DND-41 (cell line): ENCODE measurements at regions not wholly inside any gene's neighbourhood (a gene's known extent, or its start where the extent isn't known, plus 50 kb on each side); places are given as distances from the start of the nearest gene placed in this dataset.
A peak's percentile ranks its signal among the peaks of the same experiment; 100 is the strongest.

ENCODE experiments used
- ATAC-seq: fragments of 200-7000 bp; cut with Tn5 transposase; 3 replicates; pipeline ENCODE4 v1.9.1; 2021; ENCODE audit warnings: low read depth; ENCODE audit not compliant: insufficient read depth
- DNase-seq: peaks from one replicate; pipeline ENCODE4 v3.0.0-alpha.2; 2020
- H2AFZ ChIP-seq: 2 replicates; pipeline ENCODE4 v1.6.0; 2012; ENCODE audit warnings: low read depth, low read length
- H3K27ac ChIP-seq: 2 replicates; pipeline ENCODE4 v1.5.1; 2012; ENCODE audit warnings: low read length, inconsistent platforms
- H3K27me3 ChIP-seq: fragments of 200-600 bp; sonication (generic); 2 replicates; pipeline ENCODE4 v1.6.0; 2012; ENCODE audit warnings: low read length, mild to moderate bottlenecking, inconsistent platforms; ENCODE audit not compliant: insufficient read depth, poor library complexity
- H3K36me3 ChIP-seq: 2 replicates; pipeline ENCODE4 v1.5.1; 2012; ENCODE audit warnings: low read length, inconsistent platforms; ENCODE audit not compliant: insufficient read depth
- H3K4me1 ChIP-seq: 2 replicates; pipeline ENCODE4 v1.5.1; 2012; ENCODE audit warnings: mild to moderate bottlenecking, low read length; ENCODE audit not compliant: insufficient read depth
- H3K4me2 ChIP-seq: 2 replicates; pipeline ENCODE4 v1.6.0; 2012; ENCODE audit warnings: mild to moderate bottlenecking, moderate library complexity, low read length, inconsistent platforms; ENCODE audit not compliant: insufficient read depth
- H3K4me3 ChIP-seq, 2 experiments: fragments of 200-600 bp in 1 of 2; shearing (Covaris generic) in 1 of 2; 2 replicates each; pipeline ENCODE4 v1.5.1; 2012 to 2016; ENCODE audit warnings: inconsistent platforms in 2 of 2, low read length in 2 of 2, mild to moderate bottlenecking in 2 of 2, low read depth in 1 of 2, moderate library complexity in 1 of 2
- H3K79me2 ChIP-seq: 2 replicates; pipeline ENCODE4 v1.6.0; 2012; ENCODE audit warnings: low read length, inconsistent platforms; ENCODE audit not compliant: insufficient read depth
- H3K9ac ChIP-seq: 2 replicates; pipeline ENCODE4 v1.6.0; 2012; ENCODE audit warnings: low read depth, mild to moderate bottlenecking, inconsistent platforms, low read length, moderate library complexity
- H3K9me3 ChIP-seq: 2 replicates; pipeline ENCODE4 v1.5.1; 2012; ENCODE audit warnings: low read length, moderate library complexity, mild to moderate bottlenecking, inconsistent platforms; ENCODE audit not compliant: insufficient read depth, severe bottlenecking
- H4K20me1 ChIP-seq: 2 replicates; pipeline ENCODE4 v1.6.0; 2012; ENCODE audit warnings: low read length; ENCODE audit not compliant: insufficient read depth
- CTCF ChIP-seq: IDR thresholded peaks from 2 replicates; pipeline ENCODE4 v1.5.1; 2012; ENCODE audit warnings: borderline replicate concordance, low read length, moderate library complexity, mild to moderate bottlenecking; ENCODE audit not compliant: poor library complexity, severe bottlenecking; ENCODE audit errors: extremely low read depth
- EZH2 ChIP-seq: IDR thresholded peaks from 3 replicates; pipeline ENCODE4 v1.6.1; 2012; ENCODE audit warnings: borderline replicate concordance, low read depth, mild to moderate bottlenecking, moderate library complexity, low read length, inconsistent platforms; ENCODE audit not compliant: severe bottlenecking

DNA sequence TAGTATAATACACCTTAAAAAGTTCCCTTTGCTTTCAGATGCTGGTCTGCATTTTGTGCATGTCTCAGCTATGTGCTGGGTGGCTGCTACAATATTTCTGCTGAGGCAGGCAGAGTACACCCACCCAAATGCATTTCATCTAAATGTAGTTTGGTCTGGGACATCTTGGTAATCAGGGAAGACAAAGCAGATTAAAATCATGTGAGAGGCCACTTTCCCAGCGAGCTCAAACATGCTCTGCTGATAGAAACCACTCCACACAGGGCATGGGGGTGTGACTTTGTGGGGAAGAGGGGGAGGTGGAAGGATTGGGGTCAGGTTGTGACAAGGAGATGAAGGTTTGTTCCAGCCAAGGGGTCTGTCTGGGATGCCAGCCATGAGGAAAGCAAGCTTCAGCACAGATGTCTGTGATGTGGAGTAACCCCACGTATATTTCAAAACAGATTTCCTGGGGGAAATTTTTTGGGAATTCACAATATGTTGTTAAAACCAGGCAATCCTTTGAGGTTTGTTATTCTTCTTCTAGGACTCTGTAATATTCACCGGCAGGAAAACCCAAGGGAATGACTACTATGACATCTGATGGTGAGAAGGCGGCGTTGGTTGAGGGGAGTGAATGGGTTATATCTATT lies 255.1 kb upstream of the FGGY start:
- H3K27ac ChIP-seq: no peak overlapping the region
- no peak overlapping the region for H3K9ac ChIP-seq
- H4K20me1 ChIP-seq: no peaks in the 10 kb centered on the region
- no peak overlapping the region for H3K4me3 ChIP-seq
- peaks cover 35% of the 10 kb centered on the region for H3K4me1 ChIP-seq
- TF ChIP-seq EZH2 (no peak), CTCF (no peak)
- peak; percentile 26 for DNase-seq
- no peaks in the 10 kb centered on the region for H3K36me3 ChIP-seq
- no peak overlapping the region for H2AFZ ChIP-seq
- ATAC-seq: no peak
- no peaks in the 10 kb centered on the region for H3K27me3 ChIP-seq
- H3K4me2 ChIP-seq: no peak overlapping the region
- H3K79me2 ChIP-seq: no peaks in the 10 kb centered on the region
- no peaks in the 10 kb centered on the region for H3K9me3 ChIP-seq

DNA sequence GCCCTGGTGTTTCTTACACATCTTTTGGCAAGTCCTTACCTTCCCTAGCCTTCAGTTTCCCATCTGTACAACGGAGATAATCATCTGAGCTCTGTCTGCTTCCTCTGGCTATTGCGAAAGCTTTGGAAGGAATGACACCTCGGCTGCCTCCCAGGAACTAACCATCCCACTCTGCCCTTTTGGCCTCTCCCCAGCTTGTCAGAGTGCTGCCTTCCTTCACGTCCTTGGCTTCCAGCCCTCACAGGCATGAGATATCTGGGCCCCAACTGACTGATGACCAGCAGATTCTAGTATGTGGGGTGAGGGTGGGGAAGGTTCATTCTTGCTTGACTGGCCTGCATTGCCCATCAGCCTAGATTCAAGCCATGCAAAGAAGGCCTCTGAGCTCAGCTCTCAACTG lies 253.1 kb upstream of the FGGY start:
- peaks cover 46% of the 10 kb centered on the region for H3K4me1 ChIP-seq
- TF ChIP-seq CTCF (no peak), EZH2 (no peak)
- H4K20me1 ChIP-seq: no peaks in the 10 kb centered on the region
- no peak overlapping the region for H3K4me3 ChIP-seq
- peak overlapping the region; percentile 49; the same call in 1 of the 2 replicates for H3K27ac ChIP-seq
- no peak overlapping the region for H2AFZ ChIP-seq
- no peaks in the 10 kb centered on the region for H3K9me3 ChIP-seq
- H3K27me3 ChIP-seq: no peaks in the 10 kb centered on the region
- DNase-seq (no peak), ATAC-seq (no peak)
- no peak overlapping the region for H3K4me2 ChIP-seq
- no peaks in the 10 kb centered on the region for H3K79me2 ChIP-seq
- no peaks in the 10 kb centered on the region for H3K36me3 ChIP-seq
- H3K9ac ChIP-seq: no peak overlapping the region

- Histone ChIP-seq H3K27ac (peak overlapping the region; percentile 53), H2AFZ (no peak overlapping the region), H3K27me3 (no peaks in the 10 kb centered on the region), H3K9ac (no peak overlapping the region), H3K4me1 (peaks cover 46% of the 10 kb centered on the region), H3K36me3 (no peaks in the 10 kb centered on the region), H3K4me3 (no peak overlapping the region), H3K4me2 (no peak overlapping the region), H3K79me2 (no peaks in the 10 kb centered on the region), H3K9me3 (no peaks in the 10 kb centered on the region), H4K20me1 (no peaks in the 10 kb centered on the region)
- TF ChIP-seq EZH2 (no peak), CTCF (no peak)
- peak; percentile 29; the same call in 1 of the 3 replicates for ATAC-seq
- DNase-seq: no peak
Measured at GRCh38 chr1:59044535-59045121, 252.3 kb upstream of the FGGY start.
